Umbilical cord (tissue), 1 donor: ENCODE measurements at regions not wholly inside any gene's neighbourhood (a gene's known extent, or its start where the extent isn't known, plus 50 kb on each side); places are given as distances from the start of the nearest gene placed in this dataset.
A peak's percentile ranks its signal among the peaks of the same experiment; 100 is the strongest.
"Not testable (repeated sequence)": the region's sequence is repeated elsewhere in the genome, so short reads cannot be mapped to it uniquely, and the experiment has no call there.

Source experiments
- DNase-seq: peaks from one replicate; pipeline ENCODE4 v3.0.0-alpha.2; 2015; ENCODE audit warnings: low spot score

DNA sequence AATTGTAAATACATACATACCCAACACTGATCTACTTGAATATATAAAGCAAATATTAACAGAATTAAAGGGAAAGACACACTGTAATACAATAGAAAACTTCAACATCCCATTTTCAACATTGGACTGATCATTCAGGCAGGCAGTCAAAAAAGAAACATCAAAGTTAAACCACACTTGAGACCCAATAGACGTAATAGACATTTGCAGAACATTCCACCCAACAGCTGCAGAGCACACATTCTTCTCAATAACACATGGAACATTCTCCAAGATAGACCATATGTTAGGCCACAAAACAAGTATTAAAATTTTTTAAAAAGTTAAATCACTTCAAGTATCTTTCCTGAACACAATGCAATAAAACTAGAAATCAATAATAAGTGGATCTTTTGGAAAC, 698.2 kb downstream of the COL12A1 start:
- DNase-seq, result no peak

DNA sequence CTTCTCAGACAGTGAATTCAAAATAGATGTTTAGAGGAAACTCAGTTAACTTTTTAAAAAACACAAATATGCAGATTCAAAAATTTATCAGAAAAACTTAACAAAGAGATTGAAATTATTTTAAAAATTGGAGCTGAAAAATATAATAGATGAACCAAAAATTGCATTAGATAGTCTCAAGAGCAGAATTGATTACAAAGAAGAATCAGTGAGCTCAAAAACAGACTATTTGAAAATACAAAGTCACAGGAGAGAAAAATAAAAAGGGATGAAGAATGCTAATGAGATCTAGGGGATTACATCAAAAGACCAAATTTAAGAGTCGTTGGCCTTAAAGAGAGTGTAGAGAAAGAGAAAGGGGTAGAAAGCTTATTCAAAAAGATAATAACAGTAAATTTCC, 700.5 kb downstream of the COL12A1 start:
- DNase-seq, result no peak

DNA sequence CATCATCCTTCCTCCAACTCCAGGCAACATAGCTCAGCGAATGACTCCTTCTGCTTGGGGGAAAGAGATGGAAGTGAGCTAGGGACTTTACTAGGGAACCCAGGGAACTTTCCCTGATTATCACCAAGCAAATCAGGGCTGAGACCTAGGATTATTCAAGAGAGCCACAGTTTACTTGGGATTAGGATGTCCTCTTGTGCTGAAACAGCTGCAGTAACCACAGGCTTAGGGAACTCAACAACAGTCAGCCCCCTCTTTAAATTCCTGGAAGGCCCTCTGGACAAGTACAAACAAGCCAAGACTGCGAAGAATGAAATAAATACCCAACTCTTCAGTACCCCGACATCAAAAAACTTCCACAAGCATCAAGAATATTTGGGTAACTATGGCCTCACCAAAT, 700.9 kb downstream of the COL12A1 start:
- DNase-seq, result no peak

DNA sequence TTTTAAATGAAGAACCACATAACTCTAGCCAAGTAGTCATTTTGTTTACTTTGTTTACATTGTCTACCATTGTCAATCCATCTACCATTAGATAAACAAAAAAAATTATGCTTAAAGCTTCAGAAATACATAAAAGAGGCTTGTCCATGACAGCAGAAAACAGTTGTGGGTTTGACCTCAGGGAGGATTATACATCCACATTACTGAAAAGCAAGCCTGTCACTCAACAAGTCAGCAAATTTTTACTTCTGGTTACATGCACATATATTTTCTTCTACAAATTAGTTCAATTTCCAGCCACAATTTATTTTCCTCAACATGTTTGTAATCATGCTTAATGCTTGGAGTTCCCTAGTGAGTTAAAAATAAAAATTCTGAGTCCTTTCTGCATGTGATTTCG, 713.3 kb downstream of the COL12A1 start:
- DNase-seq, result no peak

DNA sequence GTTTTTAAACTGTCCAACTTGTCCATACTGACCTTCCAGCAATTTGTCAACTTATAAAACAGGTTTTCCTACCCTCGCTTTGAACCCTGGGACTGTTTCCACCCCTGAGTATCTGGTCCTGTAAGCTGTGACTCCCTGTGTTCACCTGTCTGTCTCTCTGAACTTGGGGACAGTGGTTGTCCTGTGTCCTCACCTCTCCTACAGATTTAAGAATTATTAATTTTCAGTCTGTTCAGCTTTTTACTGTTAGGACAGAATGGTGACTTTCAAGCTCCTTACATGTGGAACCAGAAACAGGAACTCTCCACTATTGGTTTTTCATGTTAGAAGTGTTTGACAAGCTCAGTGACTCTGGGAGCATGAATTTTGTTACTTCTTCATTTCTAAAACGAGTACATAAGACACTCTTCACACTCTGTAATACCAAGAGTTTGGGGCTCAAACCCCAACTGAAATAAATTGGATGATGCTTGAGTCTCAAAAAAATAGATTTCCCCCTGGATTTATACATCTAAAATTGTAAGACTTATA, 713.9 kb downstream of the COL12A1 start:
- DNase-seq, result no peak

DNA sequence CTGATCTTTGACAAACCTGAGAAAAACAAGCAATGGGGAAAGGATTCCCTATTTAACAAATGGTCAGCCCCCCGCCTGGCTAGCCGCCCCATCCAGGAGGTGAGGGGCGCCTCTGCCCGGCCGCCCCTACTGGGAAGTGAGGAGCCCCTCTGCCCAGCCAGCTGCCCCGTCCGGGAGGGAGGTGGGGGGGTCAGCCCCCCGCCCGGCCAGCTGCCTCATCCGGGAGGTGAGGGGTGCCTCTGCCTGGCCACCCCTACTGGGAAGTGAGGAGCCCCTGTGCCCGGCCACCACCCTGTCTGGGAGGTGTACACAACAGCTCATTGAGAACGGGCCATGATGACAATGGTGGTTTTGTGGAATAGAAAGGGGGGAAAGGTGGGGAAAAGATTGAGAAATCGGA, 717.1 kb downstream of the COL12A1 start:
- DNase-seq, result not testable (repeated sequence)

DNA sequence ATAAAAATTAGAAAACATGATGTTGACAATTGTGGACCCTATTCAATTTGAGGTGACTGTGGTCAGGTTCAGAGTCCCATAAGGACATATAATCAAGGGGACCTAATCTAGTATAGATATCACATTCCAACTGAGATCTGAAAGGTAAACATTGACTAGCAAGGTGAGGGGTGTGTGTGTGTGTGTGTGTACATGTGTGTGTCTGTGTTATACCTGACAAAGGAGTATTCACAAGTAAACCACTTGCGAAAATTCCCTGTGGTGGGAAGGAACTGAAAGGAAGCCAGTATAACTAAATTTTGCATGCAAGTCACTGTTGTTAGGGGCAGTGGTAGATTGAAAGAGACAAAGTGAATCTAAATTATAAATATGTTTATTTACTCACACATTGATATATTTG, 723.7 kb downstream of the COL12A1 start:
- DNase-seq, result no peak

DNA sequence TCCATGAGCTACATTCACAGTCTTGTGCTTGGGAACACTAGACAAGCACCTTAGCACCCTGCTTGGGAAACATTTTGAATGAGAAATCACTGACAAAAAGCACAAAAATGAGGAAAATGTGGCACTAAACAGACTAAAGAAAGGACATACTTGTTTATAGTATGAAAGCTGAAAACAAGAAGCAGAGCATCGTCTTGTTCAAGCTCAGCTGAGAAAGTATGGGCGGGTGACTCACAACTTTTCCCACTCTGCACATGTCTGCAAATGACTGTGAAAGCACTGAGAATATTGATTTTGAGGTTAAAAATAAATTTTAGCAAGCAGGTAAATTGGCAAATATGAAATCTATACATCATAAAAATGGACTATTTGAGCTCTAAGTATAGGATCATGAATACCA, 725.3 kb downstream of the COL12A1 start:
- peak; percentile 2 for DNase-seq

DNA sequence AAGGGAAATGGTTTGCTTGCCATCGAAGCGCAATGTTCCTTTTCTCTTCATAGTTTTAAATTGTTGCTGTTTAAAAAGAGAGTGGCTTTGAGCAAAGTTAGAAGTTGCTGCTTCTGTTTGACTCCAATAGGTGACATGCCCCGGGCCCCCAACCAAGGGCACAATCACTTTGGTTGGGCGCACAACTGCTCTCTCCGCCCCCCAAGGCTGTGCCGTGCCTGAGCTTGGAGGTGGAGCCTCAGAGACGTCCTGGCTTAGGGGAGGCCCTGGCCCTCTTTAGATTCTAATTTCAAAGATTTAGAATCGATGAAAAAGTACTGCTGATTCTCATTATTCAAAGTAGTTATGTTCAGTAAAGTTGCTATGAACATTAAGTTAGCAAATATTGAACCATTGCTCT, 725.9 kb downstream of the COL12A1 start:
- DNase-seq, result no peak

DNA sequence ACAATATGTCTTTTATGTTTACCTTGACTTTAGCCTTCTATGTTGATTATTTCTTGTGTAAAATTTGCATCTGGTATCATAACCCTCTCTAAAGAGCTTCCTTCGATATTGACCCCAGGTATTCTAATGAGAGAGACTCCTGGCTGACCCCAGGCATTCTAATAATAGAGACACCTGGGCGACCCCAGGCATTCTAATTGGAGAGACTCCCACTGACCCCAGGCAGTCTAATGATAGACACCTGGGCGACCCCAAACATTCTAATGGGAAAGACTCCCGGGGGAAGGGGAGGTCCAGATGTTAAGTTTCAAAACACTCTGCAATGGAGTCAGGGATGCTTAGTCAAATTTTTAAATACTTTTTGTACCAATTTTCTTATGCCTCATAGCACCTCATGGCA, 726.4 kb downstream of the COL12A1 start:
- no peak for DNase-seq

DNA sequence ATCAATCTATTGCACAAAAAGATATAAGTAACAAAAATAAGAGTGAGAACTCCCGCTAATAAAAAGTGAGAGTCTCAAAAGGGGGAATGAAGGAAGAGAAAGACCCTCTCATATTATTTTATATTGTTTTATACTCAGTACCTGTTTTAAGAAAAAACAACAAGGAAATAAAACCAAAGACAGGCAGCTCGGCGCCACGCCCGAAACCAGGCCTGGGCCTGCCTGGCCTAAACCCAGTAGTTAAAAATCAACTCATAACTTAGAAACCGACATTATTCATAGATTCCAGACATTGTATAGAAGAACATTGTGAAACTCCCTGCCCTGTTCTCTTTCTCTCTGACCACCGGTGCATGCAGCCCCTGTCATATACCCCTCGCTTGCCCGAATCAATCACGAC, 731.8 kb downstream of the COL12A1 start:
- not testable (repeated sequence) for DNase-seq

DNA sequence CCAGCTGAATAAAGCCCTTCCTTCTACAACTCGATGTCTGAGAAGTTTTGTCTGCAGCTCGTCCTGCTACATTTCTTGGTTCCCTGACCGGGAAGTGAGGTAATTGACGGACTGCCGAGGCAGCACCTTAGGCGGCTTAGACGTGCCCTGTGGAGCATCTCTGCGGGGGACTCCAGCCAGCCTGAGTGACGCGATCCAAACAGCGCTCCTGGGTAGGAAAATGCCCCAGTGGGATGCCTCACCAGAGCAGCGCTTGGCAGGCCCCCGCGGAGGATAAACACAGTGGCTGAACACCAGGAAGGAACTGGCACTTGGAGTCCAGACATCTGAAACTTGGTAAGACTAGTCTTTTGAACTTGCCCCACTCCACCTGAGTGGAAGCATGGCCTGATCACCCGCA, 737.3 kb downstream of the COL12A1 start:
- DNase-seq, result not testable (repeated sequence)

DNA sequence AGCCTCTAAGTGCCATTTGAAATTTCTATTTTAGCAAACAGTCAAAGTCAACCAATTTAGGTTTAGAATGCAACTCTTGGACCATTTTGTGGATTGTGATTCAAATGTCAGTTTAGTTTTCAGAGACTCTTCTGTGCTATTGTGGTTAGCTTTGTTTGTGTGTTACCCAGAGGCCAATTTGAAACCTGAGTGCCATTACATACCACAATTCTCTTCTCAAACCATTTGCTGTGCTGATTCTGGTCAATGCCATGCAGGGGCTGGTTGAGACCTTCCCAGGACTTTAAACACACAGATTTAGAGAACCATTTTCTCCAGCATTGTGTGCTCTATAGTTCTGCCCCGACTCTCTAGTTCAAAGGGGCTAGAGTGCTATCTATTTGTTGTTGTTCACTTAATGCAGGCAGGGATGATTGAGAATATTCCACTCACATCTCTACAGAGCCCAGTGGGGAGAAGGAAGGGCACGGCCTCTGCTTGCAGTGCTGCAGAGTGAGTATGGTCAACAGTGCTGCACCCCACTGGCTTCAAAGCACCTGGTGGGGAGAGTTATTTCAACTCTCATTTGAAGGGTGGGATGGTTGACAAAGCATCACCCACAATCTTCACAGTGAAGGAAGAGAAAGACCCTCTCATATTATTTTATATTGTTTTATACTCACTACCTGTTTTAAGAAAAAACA, 738.2 kb downstream of the COL12A1 start:
- DNase-seq, result no peak

DNA sequence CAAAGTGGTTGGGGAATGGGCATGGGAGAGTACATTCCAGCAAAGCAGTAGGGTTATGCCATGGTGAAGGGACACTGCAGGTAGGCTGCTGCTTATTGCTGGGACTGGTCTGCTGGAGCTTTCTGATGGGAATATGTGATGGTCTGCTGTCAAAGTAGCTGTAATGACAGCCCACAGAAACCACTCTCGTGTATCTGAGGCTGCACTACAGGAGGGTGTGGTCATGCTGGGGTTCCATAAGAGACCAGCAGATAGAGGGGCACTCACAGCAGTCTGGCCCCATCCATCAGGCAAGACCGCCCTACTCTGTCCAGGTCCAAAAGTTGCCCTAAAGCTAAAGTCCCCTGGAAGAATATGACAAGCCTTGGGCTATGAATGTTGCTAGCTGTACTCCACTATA, 739.3 kb downstream of the COL12A1 start:
- no peak for DNase-seq

DNA sequence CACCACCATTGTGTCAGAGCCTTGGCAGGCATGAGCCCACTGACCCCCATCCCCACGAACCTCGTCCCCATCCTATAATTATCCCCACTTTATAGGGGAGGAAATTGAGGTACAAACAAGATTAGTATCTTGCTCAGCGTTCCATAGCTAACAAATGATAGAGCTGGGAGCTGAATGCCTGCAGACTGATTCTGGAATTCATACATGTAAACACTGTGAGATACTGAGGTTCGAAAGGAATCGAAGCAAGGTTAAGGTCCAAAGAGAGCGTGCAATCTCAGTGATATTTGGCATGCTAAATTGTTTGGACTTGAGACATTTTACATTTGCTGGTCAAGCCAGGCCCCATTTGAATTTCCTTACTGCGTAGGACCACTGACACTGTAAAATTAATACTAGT, 746.6 kb downstream of the COL12A1 start:
- no peak for DNase-seq

DNA sequence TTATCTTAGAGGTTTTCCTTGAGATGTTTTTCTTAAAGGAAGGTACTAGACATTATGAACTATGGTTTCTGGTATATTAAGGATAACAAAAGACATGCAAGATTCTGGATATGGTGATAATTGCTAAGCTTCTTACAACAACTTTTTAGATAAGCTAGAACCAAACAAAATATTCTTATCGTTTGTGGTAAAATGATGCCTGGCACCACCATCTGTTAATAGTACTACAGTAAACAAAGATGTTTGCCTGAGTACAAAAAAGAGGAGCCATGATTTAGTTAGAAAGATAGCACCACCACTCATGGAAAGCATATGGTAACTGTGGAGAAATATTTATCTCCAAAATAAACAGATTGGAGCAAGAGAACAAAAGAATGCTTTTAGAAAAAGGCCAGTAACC, 747.3 kb downstream of the COL12A1 start:
- DNase-seq, result no peak

DNA sequence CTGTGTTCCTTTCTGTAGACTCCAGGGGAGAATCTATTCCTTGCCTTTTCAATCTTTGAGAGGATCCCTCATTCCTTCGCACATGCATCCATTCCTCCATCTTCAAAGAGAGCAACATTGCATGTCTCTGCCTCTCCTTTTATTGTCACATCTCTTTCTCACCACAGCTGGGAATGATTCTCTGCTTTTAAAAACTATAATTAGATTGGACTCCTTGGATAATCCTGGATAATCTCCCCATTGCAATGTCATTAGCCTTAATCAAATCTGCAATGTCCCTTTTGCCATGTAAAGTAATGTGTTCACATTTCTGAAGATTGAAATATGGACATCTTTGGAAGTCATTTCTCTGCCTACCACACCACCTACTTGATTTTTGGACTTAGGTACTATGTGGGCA, 750.1 kb downstream of the COL12A1 start:
- DNase-seq, result no peak

DNA sequence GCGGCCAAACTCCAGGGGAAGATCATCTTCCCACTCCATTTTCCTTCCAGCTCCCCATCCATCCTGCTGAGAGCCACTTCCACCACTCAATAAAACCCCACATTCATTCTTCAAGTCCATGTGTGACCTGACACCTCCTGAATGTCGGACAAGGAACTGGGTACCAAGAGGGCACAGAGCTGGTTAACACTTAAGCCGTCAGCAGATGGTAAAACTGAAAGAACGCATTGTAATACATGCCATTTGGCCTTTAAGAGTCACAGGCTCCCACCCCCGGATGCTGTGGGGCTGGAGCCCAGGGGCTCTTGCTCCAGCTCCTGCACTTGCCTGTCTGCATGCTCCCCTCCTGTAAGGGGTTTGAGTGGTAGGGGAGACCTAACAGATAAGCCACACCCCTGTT, 753.9 kb downstream of the COL12A1 start:
- no peak for DNase-seq

DNA sequence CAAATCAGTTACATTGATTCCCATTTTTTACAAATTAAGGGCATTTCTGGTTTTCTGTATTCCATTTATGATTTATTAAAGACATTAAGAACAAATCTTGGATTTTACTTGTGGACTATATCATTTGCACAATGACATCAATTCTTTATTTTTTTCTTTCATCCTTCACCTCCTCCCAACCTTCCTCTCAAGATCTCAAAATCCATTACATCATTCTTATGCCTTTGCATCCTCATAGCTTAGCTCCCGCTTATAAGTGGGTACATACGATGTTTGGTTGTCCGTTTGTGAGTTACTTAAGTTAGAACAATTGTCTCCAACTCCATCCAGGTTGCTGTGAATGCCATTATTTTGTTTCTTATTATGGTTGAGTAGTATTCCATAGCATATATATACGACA, 752.8 kb downstream of the CD109 start:
- no peak for DNase-seq

DNA sequence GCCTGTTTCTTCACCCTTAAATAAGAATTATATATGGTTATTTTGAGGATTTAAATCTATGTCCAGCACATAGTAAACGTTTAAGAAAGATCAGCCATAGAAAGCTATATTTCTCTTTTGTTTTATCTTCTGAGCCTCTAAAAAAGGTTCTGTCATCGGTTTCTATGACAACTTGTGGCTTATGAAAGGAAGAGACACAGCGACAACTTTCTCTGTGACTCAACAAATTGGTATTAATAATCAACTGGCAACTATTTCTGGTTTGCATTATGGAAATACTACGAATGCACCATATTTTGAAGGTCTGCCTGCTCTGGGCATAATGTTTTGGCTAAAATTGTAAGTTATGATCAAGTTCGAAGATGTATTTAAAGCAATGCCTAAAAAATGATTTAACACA, 751.0 kb downstream of the CD109 start:
- no peak for DNase-seq

DNA sequence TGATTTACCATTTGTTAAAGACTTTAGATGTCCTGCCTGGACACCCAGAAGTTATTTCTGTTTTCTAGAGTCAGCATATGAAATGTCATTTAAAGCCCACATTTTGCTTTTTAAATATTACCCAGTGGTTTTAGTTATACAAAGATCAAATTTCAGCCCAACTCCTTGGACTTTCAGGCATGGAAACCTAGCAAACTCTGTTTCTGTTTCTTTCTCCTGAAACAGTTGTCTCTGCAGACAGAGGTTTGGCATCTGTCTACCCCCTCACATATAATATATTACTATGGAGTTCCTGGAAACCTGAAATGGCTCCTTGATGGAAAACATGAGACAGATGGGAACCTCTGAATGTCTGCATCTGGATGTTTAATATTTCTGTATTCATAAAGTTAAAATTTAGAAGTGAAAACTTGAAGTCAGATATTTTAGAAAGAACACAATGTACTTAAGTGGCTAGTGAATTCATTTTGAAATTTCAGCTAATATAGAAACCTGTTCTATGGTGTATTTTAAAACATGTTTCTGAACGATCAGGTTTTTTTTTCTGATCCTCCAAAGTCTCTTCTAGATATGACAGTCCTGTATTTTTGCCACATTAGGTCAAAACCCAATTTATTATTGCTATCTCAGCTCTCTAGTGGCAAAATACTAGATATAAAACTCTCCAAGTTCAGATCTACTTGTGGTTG, 743.3 kb downstream of the CD109 start:
- no peak for DNase-seq

DNA sequence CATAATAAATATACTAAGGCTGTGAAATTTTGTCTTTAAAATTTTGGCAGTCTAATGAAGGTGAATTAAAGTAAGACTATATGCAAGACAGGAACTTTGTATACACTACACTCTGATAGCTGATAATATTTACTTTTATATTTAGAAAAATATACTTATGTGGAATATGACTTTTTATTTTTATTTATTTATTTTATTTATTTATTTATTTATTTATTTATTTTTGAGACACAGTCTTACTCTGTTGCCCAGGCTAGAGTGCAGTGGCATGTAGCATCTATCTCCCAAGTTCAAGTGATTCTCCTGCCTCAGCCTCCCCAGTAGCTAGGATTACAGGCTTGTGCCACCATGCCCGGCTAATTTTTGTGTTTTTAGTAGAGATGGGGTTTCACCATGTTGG, 742.4 kb downstream of the CD109 start:
- not testable (repeated sequence) for DNase-seq

DNA sequence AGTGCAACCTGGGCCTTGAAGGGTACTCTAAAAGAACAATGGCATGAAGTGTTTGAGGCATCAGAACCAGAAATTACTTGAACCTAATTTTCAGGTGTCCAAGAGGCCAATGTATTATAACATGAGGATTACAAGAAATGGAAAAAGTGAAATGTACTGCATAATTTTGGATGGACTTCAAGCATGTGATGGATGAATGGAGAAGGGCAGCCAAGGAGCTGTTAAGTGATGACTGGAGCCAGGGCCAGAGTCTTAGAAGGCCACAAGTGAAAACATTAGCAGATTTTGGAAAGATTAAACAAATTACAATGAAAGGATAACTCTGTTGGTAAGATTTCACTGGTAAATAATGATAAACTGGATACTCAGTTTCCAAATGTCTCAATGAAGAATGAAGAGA, 738.2 kb downstream of the CD109 start:
- DNase-seq, result no peak
